K562 (cell line): ENCODE measurements at regions not wholly inside any gene's neighbourhood (a gene's known extent, or its start where the extent isn't known, plus 50 kb on each side); places are given as distances from the start of the nearest gene placed in this dataset.

Experiments
- EGR1 ChIP-seq: fragments of 450-650 bp; conservative IDR thresholded peaks from 2 replicates; pipeline ENCODE4 v1.6.1; 2017; ENCODE audit warnings: mild to moderate bottlenecking
- ID3 ChIP-seq, 2 experiments: fragments of 250-450 bp in 1 of 2; fragments of 450-650 bp in 1 of 2; sonication (Bioruptor Pico) in 1 of 2; IDR thresholded peaks; 2 replicates each; pipeline versions ENCODE4 v1.6.1 to v1.8.0; 2016 to 2021; ENCODE audit warnings: mild to moderate bottlenecking in 2 of 2, moderate library complexity in 2 of 2, missing compliant biosample characterization in 1 of 2, missing genetic modification characterization in 1 of 2
- ILF3 ChIP-seq: fragments of 450-650 bp; IDR thresholded peaks from 2 replicates; pipeline ENCODE4 v1.6.1; 2018; ENCODE audit warnings: antibody characterized with exemption, mild to moderate bottlenecking, moderate library complexity, borderline replicate concordance
- RAD21 ChIP-seq, 2 experiments: fragments of 250-450 bp in 1 of 2; fragments of 450-650 bp in 1 of 2; sonication (Bioruptor Pico) in 1 of 2; formaldehyde crosslinking in 1 of 2; IDR thresholded peaks in 1 of 2; conservative IDR thresholded peaks in 1 of 2; 2 replicates each; pipeline versions ENCODE4 v1.4.0 to v1.8.0; 2020 to 2022; ENCODE audit warnings: mild to moderate bottlenecking in 2 of 2, moderate library complexity in 1 of 2
- TAF1 ChIP-seq: IDR thresholded peaks from 2 replicates; pipeline ENCODE4 v1.6.1; 2011; ENCODE audit warnings: mild to moderate bottlenecking, low read length, moderate library complexity; ENCODE audit not compliant: insufficient read depth, control insufficient read depth, severe bottlenecking; ENCODE audit errors: extremely low read depth
- THAP7 ChIP-seq: fragments of 250-450 bp; sonication (Bioruptor Pico); IDR thresholded peaks from 2 replicates; pipeline ENCODE4 v1.5.0; 2021
- USF1 ChIP-seq: sonication (generic); formaldehyde crosslinking; IDR thresholded peaks from 2 replicates; pipeline ENCODE4 v1.9.0; 2022; ENCODE audit warnings: mild to moderate bottlenecking, missing genetic modification reagents
- USF2 ChIP-seq: sonication (generic); formaldehyde crosslinking; IDR thresholded peaks from 2 replicates; pipeline ENCODE4 v1.5.0; 2020; ENCODE audit warnings: missing genetic modification reagents
- ZNF175 ChIP-seq: fragments of 200-800 bp; sonication (Bioruptor generic); IDR thresholded peaks from 2 replicates; pipeline ENCODE4 v1.6.1; 2016; ENCODE audit warnings: low read depth, mild to moderate bottlenecking, missing genetic modification characterization, missing compliant biosample characterization
- ZNF384 ChIP-seq: IDR thresholded peaks from 2 replicates; pipeline ENCODE4 v1.6.1; 2012; ENCODE audit warnings: low read depth, low read length, improper control_type of control experiment
- ZNF512 ChIP-seq: IDR thresholded peaks from 2 replicates; pipeline ENCODE4 v1.6.1; 2016; ENCODE audit warnings: missing genetic modification characterization, missing compliant biosample characterization
- ZNF586 ChIP-seq: fragments of 450-650 bp; formaldehyde crosslinking; conservative IDR thresholded peaks from 2 replicates; pipeline ENCODE4 v1.4.0; 2020; ENCODE audit warnings: mild to moderate bottlenecking, moderate library complexity
- ZNF655 ChIP-seq: fragments of 250-450 bp; sonication (Bioruptor Pico); IDR thresholded peaks from 2 replicates; pipeline ENCODE4 v1.5.0; 2021

GRCh38 chr2:9765611-9766531, 77.4 kb upstream of the TAF1B start (continued):
- peak; percentile 45 for TF ChIP-seq USF2 (CRISPR knock-in tag)
- no peak for TF ChIP-seq ZNF175 (CRISPR knock-in tag)
- TF ChIP-seq TAF1 = no peak
- TF ChIP-seq ZNF586 (CRISPR knock-in tag) = no peak
- no peak for TF ChIP-seq THAP7 (CRISPR knock-in tag)
- TF ChIP-seq ZNF512 (tag) = no peak
- no peak for TF ChIP-seq ZNF655 (CRISPR knock-in tag)
- TF ChIP-seq USF1 = peak; percentile 35; the same call in 1 of the 2 replicates
- TF ChIP-seq RAD21 (CRISPR knock-in tag; conservative IDR thresholded peaks at IDR 0.05 in 1 of 2, IDR thresholded peaks at IDR 0.05 in 1 of 2) = peak in 1 of 2 experiments; percentile 22; a peak in 1 of 4 replicates
- no peak for TF ChIP-seq ILF3
- TF ChIP-seq ID3 (CRISPR knock-in tag; IDR thresholded peaks at IDR 0.05) = no peak
- no peak for TF ChIP-seq ID3 (tag; IDR thresholded peaks at IDR 0.05)
- TF ChIP-seq ZNF384 = no peak
- 0 out of 2 replicates have a peak, but pooled peaks have one; percentile 14 for TF ChIP-seq EGR1
